DMS114 treated with DMSO at 0.1 percent for 48 hours (cell line): ENCODE measurements at regions not wholly inside any gene's neighbourhood (a gene's known extent, or its start where the extent isn't known, plus 50 kb on each side); places are given as distances from the start of the nearest gene placed in this dataset.
"Not testable (repeated sequence)": the region's sequence is repeated elsewhere in the genome, so short reads cannot be mapped to it uniquely, and the experiment has no call there.

Experiments used
- DNase-seq: peaks from one replicate; lab custom pipeline; 2025; ENCODE audit not compliant: unreplicated experiment; lab: John Stamatoyannopoulos, UW

GRCh38 chr14:43338713-43339112 lies 1168.4 kb downstream of the FSCB start:
- DNase-seq = no peak

DNA sequence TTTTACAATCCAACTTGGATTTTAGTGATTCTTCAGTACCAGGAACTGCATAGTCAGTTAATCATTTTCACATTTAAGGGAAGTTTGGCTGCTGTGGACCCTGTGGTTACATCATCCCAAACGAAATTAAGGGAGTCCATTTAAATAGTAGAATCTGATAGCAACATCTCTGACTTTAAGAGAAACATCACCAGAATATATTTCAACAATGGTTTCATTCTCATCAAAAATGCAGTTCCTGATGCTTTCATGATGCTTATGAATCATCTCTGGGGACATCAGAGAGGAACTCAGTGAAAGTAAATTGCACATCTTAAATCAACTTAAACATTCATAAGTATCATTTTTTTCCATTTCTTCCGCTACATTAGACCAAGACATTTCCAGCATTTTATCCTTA lies 1170.7 kb downstream of the FSCB start:
- no peak for DNase-seq

GRCh38 chr14:43326501-43327407 lies 1180.3 kb downstream of the FSCB start:
- not testable (repeated sequence) for DNase-seq

- no peak for DNase-seq
Observed at GRCh38 chr14:43316427-43316826, 1190.7 kb downstream of the FSCB start.

- no peak for DNase-seq
Observed at GRCh38 chr14:43313719-43314118, 1193.4 kb downstream of the FSCB start.

DNA sequence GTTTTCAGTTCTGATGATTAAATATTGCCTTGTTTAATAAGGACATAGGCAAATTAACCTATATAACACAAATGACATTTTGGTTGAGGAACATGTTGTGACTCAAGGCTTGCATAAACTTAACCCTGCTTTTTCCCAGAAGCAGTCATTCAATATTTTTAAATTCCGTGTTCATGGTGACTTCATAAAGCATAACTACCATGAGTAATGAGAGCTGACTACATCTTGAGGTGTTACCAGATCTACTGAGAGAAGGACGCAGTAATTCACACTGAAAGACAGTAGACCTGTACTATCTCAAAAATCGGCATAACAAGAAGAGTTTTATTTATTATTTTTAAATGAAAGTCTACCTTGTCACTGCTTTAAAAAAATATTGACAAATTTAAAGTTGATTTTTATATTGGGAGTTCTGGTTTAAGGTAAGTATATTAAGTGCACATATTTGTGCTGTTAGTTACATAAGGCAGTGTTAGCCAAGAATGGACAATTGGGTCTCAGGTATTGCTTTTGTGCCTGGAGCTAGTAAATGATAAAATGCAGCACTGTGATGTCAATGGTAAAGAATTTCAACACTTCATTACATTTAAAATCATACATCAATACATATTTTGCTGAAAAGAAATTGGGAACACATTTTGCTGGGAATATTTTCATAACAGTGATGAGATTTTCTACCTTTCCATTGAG lies 1198.5 kb downstream of the FSCB start:
- no peak for DNase-seq

GRCh38 chr14:43307836-43308235 lies 1199.2 kb downstream of the FSCB start:
- no peak for DNase-seq

DNA sequence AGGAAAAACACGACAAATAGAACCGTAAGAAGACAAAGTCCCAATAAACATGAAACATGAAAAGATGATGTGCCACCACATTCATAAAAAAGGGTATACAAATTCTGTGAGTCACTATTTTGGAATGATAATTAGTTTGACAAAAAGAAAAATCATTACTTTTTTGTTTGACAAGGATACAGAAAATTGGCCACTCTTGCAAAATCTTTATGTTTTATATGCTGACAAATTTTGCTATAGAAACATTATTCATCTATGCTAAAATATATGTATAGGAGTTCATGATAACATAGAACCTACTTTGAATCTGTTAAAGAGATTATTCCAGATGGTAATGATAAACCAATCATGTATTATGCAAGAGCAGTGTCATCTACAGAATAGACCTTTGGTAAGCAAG lies 1201.0 kb downstream of the FSCB start:
- DNase-seq = no peak

- DNase-seq = no peak
Observed at GRCh38 chr14:43297794-43298193, 1209.3 kb downstream of the FSCB start.

- DNase-seq = not testable (repeated sequence)
Observed at GRCh38 chr14:43296061-43296460, 1211.0 kb downstream of the FSCB start.

GRCh38 chr14:43285575-43285974 lies 1221.5 kb downstream of the FSCB start:
- no peak for DNase-seq

GRCh38 chr14:43260056-43260455 lies 1247.0 kb downstream of the FSCB start:
- no peak for DNase-seq

DNA sequence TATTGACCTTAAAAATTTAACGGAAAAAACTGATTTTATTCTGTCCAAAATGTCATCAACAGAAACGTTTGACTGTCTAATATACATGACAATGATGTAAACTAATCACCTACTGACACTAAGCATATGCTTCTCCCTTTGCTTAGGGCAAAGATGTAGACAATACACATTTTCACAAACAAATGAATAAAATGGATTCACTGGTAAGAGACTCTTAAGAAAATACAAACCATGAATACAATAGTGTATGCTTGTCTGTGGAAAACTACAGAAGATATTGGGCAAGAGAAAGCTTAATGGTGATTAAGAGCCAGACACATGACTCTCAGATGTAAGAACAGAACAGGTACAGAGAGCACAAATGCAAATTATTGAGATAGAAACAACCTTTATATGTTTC lies 1248.7 kb downstream of the FSCB start:
- no peak for DNase-seq

- DNase-seq = not testable (repeated sequence)
Observed at GRCh38 chr14:43256996-43257395, 1250.1 kb downstream of the FSCB start.

DNA sequence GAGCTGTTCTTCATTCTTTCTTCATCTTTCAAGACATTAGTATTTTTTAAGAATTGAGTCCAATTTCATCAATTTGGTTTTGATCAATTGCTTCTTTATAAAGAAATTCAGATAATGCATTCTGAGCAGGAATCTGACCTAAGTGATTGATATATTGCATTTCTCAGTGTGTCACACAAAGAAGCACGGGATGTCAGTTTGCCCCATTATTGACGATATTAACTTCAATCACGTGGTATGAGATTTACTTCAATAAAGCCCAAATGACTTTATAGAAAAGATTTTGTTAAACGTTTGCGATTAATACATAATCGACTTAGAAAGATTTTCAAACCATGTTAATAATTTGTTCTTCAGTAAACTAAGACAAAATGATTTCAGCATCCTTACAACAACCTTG lies 1254.2 kb downstream of the FSCB start:
- no peak for DNase-seq

DNA sequence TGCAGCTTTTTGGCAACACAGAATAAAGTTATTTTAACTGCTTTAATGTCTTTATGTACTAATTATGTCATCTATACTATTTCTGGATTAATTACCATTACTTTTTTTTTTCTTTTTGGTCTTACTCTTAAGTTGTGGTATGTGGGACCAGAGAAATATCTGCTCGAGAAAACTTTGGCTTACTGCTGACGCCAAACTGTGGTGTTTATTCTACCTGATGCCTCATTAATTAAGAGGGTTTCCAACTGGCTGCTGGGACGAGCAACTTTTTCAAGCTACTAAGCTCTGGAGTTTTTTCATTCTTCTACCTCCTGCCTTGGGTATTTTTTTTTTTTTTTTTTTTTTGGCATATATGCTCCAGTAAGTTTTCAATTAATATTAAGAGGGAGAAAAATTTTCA lies 1257.5 kb downstream of the FSCB start:
- no peak for DNase-seq

DNA sequence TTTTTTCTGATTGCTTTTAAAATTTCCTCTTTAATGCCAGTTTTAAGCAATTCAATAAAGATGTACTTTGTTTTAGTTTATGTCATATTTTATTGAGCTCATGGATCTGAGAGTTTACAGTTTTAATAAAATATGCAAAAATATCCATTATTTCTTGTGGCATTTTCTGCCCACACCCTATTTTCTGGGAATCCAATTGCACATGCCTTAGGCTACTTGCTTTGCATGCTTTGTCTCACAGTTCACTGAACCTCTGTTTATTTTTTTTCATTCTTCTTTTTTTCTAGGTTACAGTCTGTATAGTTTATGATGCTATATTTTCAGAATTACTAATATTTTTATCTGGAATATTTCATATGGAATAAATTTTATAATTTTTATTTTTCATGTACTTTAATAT lies 1258.0 kb downstream of the FSCB start:
- no peak for DNase-seq

DNA sequence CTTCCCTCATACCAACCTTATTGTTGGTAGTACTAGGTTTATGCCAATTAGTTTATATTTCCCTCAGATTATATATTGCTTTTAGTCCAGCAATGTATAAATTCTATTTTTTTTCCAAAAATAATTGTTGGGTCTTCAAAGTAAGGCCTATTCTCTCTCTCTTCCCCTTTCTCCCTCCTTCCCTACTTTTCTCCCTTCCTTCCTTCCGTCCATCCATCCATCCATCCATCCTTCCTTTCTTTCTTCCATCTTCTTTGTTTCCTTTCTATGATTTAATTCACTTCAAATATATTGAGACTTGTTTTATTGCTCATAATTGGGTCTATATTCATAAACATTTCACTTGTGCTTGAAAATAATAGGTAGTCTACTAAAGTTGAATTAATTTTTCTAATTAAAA lies 1259.2 kb downstream of the FSCB start:
- no peak for DNase-seq

GRCh38 chr14:43244142-43244625 lies 1262.9 kb downstream of the FSCB start:
- no peak for DNase-seq

- DNase-seq = no peak
Observed at GRCh38 chr14:43243168-43243567, 1263.9 kb downstream of the FSCB start.

GRCh38 chr14:43232261-43232660 lies 1274.8 kb downstream of the FSCB start:
- DNase-seq = no peak

DNA sequence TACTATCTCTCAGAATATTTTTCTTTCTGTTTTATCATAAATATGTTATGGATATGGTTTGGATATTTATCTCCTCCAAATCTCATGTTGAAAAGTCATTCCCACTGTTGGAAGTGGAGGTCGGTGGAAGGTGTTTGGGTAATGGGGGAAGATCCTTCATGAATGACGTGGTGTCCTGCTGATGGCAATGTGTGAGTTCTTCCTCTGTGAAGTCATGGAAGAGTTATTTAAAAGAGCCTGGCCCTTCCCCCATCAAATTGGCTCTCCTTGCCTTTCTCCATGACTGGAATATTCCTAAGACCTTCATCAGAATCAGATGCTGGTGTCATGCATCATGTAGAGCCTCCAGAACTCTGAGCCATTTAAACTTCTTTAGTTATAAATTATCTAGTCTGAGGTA lies 1291.6 kb downstream of the FSCB start:
- no peak for DNase-seq
